DLD1 (cell line): ENCODE measurements at regions not wholly inside any gene's neighbourhood (a gene's known extent, or its start where the extent isn't known, plus 50 kb on each side); places are given as distances from the start of the nearest gene placed in this dataset.
"Not testable (repeated sequence)": the region's sequence is repeated elsewhere in the genome, so short reads cannot be mapped to it uniquely, and the experiment has no call there.

ENCODE experiments used
- in situ Hi-C: cut with HindIII; loops from 2 replicates; pipeline ENCODE4 v1.10.0; 2017; ENCODE audit warnings: low sequenced_read_pairs

DNA sequence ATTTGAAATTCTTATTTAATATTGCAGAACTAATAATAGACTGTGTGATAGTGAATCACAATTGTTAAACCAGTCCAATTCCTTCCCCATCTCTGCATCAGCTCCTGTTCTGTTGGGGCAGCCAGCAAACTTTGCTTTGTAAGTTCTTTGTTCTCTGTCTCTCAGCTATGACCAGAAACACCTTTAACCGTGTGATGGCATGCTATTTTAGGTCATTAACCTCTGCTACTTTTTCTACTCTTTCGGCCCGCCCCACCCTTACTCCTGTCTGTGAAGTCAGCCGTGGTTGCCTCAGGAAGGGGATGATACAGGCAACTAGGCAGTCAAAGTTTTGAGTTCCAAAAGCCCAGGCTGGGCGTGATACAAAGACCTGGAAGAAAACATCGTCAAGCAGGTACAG lies 51.3 kb upstream of the EGFL6 start:
- in situ Hi-C loops = no loop called here

- in situ Hi-C loops = no loop called here
These were observed 54.0 kb upstream of the EGFL6 start for GRCh38 chrX:13515211-13515930.

DNA sequence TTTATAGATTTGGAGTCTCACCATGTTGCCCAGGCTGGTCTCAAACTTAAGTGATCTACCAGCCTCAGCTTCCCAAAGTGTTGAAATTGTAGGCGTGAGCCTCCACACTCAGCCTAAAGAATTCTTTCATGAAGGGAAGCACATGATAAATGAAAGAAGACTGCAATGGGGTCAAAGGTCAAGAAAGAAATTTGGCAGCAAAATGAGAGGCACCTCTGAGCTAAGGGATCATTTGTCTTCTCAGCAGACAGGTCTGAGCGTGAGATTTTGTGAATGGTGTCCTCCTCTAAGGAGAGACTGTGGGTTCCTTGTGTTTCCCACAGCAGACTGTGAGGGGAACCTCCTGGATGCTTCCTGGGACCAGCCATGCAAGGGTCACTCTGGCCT lies 57.5 kb upstream of the EGFL6 start:
- in situ Hi-C loops = no loop called here

GRCh38 chrX:13511241-13511943 lies 58.0 kb upstream of the EGFL6 start:
- in situ Hi-C loops = no loop called here

DNA sequence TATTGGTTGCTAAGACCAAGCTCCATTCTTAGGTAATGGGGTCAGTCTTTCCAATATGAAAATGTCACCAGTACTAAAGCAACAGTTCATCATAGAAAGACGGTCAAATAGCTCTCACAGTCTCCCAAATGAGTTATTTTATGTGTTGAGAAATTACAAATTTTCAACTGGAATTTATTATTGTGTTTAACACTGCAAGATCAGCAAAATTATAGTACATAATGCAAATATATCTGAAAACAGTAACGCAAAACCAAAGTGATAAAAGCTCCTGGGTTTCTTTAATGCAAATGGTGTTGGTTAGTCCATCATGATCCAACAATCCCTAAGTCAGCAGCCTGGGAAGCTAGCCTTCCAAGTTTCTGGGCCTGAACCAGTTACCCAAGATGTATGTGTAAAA lies 61.5 kb upstream of the EGFL6 start:
- in situ Hi-C loops = no loop called here

GRCh38 chrX:13506574-13506973 lies 62.8 kb upstream of the EGFL6 start:
- in situ Hi-C loops = no loop called here

DNA sequence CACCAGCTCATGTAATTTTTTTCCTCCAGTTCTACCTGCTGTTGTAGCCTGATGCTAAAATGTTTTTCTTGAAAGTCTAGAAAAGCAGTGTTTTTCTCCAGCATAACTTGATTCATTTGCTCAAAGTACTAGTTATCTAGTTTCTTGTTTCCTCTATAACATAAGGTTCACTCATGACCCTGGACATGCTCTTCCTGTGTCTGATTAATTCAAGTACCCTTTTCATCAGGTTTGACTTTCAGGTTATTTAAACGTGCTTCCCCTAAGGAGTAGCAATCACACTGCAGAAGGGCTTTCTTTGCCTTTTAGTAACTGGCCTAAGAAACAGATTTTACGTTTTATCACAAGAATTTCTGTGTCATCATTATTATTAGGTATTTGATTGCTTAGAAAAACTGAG lies 66.8 kb upstream of the EGFL6 start:
- in situ Hi-C loops = no loop called here

GRCh38 chrX:13499736-13500135 lies 69.7 kb upstream of the EGFL6 start:
- in situ Hi-C loops = no loop called here

DNA sequence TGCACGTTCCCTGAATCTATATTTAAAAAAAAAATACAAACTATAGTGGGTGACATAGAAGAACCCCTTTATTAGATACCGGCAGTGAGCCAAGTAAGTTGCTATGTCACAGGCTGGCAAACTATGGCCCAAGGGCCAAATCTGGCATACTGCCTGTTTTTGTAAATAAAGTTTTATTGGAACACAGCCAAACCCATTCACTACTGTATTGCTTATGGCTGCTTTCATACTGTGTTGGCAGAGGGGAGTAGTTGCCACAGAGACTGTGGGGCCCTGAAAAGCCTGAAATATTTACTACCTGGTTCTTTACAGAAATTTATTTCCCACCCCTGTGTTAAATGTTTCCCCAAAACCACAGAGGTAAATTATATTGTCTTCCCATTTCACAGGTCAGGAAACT lies 71.2 kb upstream of the EGFL6 start:
- in situ Hi-C loops = no loop called here

DNA sequence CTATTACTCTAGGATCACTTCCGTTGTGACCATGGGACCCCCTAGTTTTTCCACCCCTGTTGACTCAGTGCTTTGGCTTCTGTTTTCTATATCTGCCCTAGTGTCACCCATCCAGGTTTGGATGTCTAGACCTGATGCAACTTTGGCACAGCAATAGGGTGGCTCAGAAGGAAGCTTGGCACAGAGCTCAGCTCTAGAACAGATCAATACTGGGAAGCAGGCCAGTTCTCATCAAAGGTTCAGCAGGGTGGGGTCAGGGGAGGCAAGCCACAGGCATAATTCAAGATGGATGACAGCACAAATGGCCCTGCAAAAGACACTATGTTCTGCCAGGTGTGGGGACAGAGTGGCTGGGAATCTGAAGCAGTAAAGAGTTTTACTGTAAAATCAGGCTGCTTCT lies 74.2 kb upstream of the EGFL6 start:
- in situ Hi-C loops = no loop called here

GRCh38 chrX:13494562-13494961 lies 74.8 kb upstream of the EGFL6 start:
- in situ Hi-C loops = no loop called here

DNA sequence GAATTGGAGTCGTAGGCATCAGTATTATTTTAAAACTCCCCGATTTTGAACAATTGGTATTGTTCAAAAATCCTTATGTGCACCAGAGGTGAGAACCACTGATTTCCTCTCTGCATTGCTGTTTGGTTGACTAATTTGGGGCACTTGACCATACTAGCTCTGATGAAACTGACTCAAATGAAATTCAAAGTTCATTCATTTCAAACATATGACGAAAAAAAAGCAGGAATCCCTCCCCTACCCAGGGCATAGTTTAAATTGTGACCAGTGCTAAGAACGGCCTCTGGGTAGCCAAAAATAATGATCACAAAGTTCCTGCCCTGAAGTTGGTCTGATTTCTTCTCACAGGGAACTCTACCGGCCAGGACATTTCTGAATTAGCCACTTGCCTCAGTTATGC lies 75.7 kb upstream of the EGFL6 start:
- in situ Hi-C loops = no loop called here

DNA sequence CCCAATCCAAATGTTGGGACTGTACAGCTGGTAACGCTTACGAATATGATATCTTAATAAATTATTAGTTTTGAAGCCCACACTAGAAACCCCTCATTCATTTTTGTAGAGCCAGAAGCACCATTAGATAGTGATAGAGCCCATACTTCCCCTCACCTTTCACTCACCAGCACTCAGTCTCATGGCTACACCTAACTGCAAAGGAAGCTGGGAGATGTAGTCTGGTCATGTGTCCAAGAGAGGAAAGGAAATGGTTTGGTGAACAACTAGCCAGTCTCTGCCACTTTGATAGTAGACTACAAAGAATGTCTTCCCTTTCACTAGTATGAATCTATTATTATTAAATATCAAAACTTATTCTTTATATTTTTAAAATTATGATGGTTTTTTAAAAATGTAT lies 77.1 kb upstream of the EGFL6 start:
- in situ Hi-C loops = no loop called here

- in situ Hi-C loops = no loop called here
These were observed 78.3 kb upstream of the EGFL6 start for GRCh38 chrX:13491061-13491460.

DNA sequence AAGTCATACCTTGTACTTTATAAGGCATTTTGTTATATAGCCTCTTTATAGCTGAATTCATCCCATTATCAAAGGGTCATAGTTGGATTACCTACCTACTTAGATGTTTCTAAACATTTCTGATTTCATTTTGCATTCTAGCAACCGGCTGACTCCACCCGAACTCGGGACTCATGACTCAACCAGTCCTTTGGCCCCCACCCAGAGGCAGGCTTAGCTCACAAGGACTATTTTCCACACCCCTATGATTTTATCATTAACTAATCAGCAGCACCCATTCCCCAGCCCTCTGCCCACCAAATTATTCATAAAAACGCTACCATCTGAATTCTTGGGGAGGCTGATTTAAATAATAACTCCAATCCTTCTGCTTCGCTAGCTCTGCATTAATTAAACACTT lies 79.9 kb upstream of the EGFL6 start:
- in situ Hi-C loops = no loop called here

GRCh38 chrX:13487731-13488505 lies 81.5 kb upstream of the EGFL6 start:
- in situ Hi-C loops = no loop called here

DNA sequence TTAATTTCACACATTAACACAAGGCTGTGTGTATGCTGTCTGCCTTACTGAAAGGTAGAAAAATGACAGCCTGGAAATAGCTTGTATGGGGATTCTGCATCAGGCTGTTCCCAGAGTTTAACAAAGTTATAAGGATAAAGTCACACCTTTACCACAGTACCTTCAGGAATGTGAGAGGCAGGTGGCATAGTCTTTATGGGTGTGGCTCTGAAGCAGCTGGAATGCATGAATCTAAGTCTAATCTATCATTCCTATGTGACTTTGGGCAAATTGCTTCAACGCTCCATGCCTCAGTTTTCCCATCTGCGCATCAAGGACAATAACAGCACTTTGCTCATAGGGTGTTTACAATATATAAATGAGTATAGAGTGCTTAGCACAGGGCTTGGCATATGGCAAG lies 84.2 kb upstream of the EGFL6 start:
- in situ Hi-C loops = no loop called here

- in situ Hi-C loops = no loop called here
These were observed 85.6 kb upstream of the EGFL6 start for GRCh38 chrX:13483773-13484172.

- in situ Hi-C loops = no loop called here
These were observed 86.5 kb upstream of the EGFL6 start for GRCh38 chrX:13482746-13483541.

DNA sequence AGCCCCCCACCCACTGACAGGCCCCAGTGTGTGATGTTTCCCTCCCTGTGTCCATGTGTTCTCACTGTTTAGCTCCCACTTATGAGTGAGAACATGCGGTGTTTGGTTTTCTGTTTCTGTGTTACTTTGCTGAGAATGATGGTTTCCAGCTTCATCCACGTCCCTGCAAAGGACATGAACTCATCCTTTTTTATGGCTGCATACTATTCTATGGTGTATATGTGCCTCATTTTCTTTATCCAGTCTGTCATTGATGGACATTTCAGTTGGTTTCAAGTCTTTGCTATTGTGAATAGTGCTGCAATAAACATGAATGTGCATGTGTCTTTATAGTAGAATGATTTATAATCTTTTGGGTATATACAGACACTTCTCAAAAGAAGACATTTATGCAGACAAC lies 88.6 kb upstream of the EGFL6 start:
- in situ Hi-C loops = not testable (repeated sequence)

- in situ Hi-C loops = loop anchor here (10.0 kb wide), 1 partner anchor 465 kb away; no protein-coding TSS in a partner anchor
These were observed 90.0 kb upstream of the EGFL6 start for GRCh38 chrX:13479452-13479813.
